ENCODE measurements at regions not wholly inside any gene's neighbourhood (a gene's known extent, or its start where the extent isn't known, plus 50 kb on each side); places are given as distances from the start of the nearest gene placed in this dataset.

DNA sequence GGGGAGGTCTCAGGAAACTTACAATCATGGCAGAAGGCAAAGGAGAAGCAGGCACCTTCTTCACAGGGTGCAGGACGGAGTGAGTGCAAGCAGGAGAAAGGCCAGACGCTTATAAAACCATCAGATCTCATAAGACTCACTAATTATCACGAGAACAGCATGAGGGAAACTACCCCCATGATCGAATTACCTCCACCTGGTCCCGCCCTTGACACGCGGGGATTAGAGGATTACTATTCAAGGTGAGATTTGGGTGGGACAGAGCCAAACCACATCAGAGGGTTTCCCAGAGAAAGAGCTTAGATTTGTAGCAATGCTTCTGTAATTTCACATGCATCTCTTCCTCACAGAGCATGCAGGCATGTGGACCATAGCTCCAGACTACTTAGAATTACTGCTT, 615.7 kb upstream of the UBE2E2 start:
- Histone ChIP-seq H3K27me3 (no peaks in the 10 kb centered on the region), H3K4me1 (no peaks in the 10 kb centered on the region), H3K27ac (no peak overlapping the region), H3K4me3 (no peak overlapping the region), H3K9me3 (no peaks in the 10 kb centered on the region), H3K36me3 (no peaks in the 10 kb centered on the region)
- WGBS, 2 donors (ENCODE audit: low coverage in 1 of 2): 81 to 86% methylated on average over 5 to 7 of the region's 7 CpGs
- TF ChIP-seq POLR2AphosphoS5 (IDR thresholded peaks at IDR 0.05): no peak
- TF ChIP-seq EP300 (IDR thresholded peaks at IDR 0.05): no peak
- TF ChIP-seq, protein P1, sequence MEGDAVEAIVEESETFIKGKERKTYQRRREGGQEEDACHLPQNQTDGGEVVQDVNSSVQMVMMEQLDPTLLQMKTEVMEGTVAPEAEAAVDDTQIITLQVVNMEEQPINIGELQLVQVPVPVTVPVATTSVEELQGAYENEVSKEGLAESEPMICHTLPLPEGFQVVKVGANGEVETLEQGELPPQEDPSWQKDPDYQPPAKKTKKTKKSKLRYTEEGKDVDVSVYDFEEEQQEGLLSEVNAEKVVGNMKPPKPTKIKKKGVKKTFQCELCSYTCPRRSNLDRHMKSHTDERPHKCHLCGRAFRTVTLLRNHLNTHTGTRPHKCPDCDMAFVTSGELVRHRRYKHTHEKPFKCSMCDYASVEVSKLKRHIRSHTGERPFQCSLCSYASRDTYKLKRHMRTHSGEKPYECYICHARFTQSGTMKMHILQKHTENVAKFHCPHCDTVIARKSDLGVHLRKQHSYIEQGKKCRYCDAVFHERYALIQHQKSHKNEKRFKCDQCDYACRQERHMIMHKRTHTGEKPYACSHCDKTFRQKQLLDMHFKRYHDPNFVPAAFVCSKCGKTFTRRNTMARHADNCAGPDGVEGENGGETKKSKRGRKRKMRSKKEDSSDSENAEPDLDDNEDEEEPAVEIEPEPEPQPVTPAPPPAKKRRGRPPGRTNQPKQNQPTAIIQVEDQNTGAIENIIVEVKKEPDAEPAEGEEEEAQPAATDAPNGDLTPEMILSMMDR (IDR thresholded peaks at IDR 0.05): no peak
- TF ChIP-seq POLR2A (IDR thresholded peaks at IDR 0.05): no peak
- no peak for ATAC-seq

DNA sequence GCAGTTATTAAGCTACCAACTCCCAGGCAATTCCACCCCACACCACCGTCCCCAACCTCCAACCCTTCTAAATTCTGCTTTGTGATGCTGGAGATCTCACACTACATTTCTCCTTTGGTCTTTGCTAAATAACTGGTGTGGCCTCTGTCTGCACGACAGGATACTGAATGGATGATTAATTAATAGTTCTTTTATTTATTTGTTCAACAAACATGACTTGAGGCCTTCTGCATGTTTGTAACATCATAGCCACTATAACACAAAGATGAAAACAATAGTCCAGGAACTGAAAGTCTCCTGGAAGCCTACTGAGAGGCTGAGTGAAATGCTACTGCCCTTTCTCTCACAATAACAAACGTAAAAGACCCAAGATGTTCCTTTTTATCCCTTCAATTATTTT, 609.5 kb upstream of the UBE2E2 start:
- Histone ChIP-seq H3K4me1 (no peaks in the 10 kb centered on the region), H3K27ac (no peak overlapping the region), H3K27me3 (no peaks in the 10 kb centered on the region), H3K36me3 (no peaks in the 10 kb centered on the region), H3K9me3 (no peaks in the 10 kb centered on the region), H3K4me3 (no peak overlapping the region)
- 43 to 46% methylated on average over 3 of the region's 3 CpGs for WGBS, 2 donors (ENCODE audit: low coverage in 1 of 2)
- no peak for ATAC-seq
- TF ChIP-seq EP300 (IDR thresholded peaks at IDR 0.05) (no peak), POLR2AphosphoS5 (IDR thresholded peaks at IDR 0.05) (no peak), POLR2A (IDR thresholded peaks at IDR 0.05) (no peak)
- TF ChIP-seq, protein P1 (IDR thresholded peaks at IDR 0.05): no peak

DNA sequence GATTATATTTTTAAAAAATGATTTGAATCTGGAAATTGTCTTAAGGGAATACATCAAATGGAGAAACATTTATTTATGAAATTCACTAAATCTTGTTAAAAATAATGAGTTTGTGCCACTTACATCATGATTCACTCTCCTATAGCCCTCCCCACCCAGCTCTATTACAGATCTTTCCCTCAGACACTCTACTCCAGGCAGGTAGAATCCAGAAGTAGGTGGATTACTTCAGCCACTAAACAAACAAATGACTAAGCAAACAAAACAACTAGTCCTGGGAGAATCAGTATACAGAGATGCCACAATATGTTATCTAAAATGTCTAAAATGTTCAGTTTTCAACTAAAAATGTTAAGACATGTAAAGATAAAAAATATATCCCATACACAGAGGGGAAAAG, 608.1 kb upstream of the UBE2E2 start:
- Histone ChIP-seq H3K9me3 (no peaks in the 10 kb centered on the region), H3K4me3 (no peak overlapping the region), H3K27me3 (no peaks in the 10 kb centered on the region), H3K27ac (no peak overlapping the region), H3K4me1 (no peaks in the 10 kb centered on the region), H3K36me3 (no peaks in the 10 kb centered on the region)
- TF ChIP-seq POLR2AphosphoS5 (IDR thresholded peaks at IDR 0.05) (no peak), EP300 (IDR thresholded peaks at IDR 0.05) (no peak), POLR2A (IDR thresholded peaks at IDR 0.05) (no peak)
- TF ChIP-seq, protein P1 (IDR thresholded peaks at IDR 0.05): no peak
- no peak for ATAC-seq

DNA sequence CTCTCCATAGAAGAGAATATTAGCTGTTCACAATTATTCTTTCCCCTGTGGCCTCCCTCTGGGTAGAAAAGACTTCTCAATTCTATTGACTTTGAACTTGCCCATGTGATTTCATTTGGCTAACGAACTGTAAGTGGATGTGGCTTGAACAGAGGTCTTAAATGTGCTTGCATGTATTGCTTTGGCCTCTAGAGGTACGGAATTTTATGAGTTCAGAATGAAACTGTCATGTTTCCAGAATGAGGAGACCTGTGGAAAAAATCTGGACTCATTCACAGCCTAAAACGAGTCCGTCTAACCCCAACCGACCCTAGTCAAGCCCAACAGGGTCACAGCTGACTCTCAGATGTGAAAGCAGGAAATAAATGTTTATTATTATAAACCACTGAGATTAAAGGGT, 596.7 kb upstream of the UBE2E2 start:
- Histone ChIP-seq H3K9me3 (no peaks in the 10 kb centered on the region), H3K4me1 (no peaks in the 10 kb centered on the region), H3K4me3 (no peak overlapping the region), H3K36me3 (no peaks in the 10 kb centered on the region), H3K27me3 (no peaks in the 10 kb centered on the region), H3K27ac (no peak overlapping the region)
- 37 to 70% methylated on average over 4 to 5 of the region's 5 CpGs for WGBS, 2 donors (ENCODE audit: low coverage in 1 of 2)
- no peak for ATAC-seq
- TF ChIP-seq POLR2AphosphoS5 (IDR thresholded peaks at IDR 0.05): no peak
- no peak for TF ChIP-seq POLR2A (IDR thresholded peaks at IDR 0.05)
- TF ChIP-seq EP300 (IDR thresholded peaks at IDR 0.05): no peak
- TF ChIP-seq, protein P1 (IDR thresholded peaks at IDR 0.05): no peak

DNA sequence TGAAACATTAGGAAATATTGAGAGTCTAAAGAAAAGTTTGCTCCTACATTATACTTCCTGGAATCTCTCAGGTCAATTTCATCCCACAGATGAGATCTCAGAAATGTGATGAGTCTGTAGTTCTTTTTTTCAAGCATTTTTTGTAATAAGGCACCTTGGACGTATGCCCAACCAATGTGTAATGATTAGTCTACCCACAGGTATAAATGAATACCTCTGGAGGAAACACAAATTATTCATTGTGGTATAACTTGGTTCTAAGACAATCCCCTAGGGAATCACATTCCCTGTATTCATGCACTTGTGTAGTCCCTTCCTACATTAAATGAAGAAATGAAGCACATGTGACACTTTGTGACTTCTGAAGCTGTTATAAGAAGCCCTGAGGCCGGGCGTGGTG, 596.2 kb upstream of the UBE2E2 start:
- ATAC-seq: no peak
- Histone ChIP-seq H3K4me3 (no peak overlapping the region), H3K36me3 (no peaks in the 10 kb centered on the region), H3K27me3 (no peaks in the 10 kb centered on the region), H3K27ac (no peak overlapping the region), H3K9me3 (no peaks in the 10 kb centered on the region), H3K4me1 (no peaks in the 10 kb centered on the region)
- no peak for TF ChIP-seq POLR2AphosphoS5 (IDR thresholded peaks at IDR 0.05)
- TF ChIP-seq, protein P1 (IDR thresholded peaks at IDR 0.05): no peak
- no peak for TF ChIP-seq POLR2A (IDR thresholded peaks at IDR 0.05)
- no peak for TF ChIP-seq EP300 (IDR thresholded peaks at IDR 0.05)
- WGBS, 2 donors (ENCODE audit: low coverage in 1 of 2): 87 to 90% methylated on average over 3 of the region's 3 CpGs

Data from gastroesophageal sphincter (tissue), 4 donors.